HS-5 (cell line): ENCODE measurements at regions not wholly inside any gene's neighbourhood (a gene's known extent, or its start where the extent isn't known, plus 50 kb on each side); places are given as distances from the start of the nearest gene placed in this dataset.
"Not testable (repeated sequence)": the region's sequence is repeated elsewhere in the genome, so short reads cannot be mapped to it uniquely, and the experiment has no call there.

ENCODE experiments used
- DNase-seq: peaks from one replicate; pipeline ENCODE4 v3.0.0-alpha.2; 2012; ENCODE audit warnings: low read depth

DNA sequence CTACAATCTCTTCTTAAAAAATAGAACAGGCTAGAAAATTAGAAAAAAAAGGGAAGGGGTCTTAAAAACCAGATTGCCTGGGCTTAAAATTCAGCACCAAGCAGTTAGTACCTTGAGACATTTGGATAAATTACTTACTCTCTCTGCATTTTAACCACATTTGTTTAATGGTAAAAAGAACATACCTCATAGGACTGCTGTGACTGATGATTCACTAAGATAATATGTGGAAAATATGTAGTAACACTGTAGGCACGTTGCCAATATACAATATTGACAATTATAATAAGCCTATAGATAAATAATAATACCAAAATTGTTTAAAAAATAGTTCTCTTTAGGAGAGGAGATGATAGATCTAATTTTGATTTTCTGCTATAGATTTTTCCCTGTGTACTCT lies 750.4 kb downstream of the TENT5A start:
- DNase-seq = no peak

DNA sequence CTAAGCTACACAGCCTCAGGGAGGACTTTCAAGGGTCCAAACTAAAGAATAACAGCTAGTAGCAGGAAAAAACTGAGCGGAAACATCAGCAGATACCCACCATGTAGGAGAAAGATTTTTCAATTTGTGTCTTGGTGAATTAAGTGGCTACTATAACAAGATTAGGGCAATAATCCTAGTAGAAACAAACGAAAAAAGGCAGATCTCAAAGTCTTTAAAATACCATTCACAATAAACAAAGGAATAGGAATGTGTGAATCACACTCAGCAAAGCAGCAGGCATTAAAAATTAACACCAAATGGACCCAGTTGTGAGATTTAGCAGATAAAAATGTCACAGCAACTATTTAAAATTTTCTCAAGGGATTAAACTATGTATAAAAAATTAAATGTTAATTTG lies 761.2 kb downstream of the TENT5A start:
- no peak for DNase-seq

DNA sequence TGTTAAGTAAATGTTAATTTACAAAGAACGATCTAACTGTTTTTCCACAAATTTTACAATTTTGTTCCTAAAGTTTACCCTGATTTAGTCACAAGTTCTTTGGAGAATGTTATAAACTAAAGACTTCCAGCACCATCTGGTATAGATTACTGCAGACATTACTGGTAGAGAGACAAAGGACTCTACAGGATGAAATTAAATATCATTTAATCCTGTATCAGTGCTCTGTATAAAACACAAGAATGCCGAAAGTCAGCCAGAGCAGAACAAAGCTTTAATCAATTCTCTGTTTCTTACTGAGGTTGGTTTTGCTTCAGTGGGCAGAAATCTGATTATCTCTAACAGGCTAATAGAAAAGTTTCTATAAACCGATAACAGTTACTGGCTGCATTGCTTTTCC lies 763.6 kb downstream of the TENT5A start:
- no peak for DNase-seq

- no peak for DNase-seq
These were observed 764.2 kb downstream of the TENT5A start for GRCh38 chr6:80988286-80988685.

GRCh38 chr6:80981226-80981625 lies 771.3 kb downstream of the TENT5A start:
- DNase-seq = not testable (repeated sequence)

GRCh38 chr6:80976336-80976735 lies 776.1 kb downstream of the TENT5A start:
- DNase-seq = no peak

DNA sequence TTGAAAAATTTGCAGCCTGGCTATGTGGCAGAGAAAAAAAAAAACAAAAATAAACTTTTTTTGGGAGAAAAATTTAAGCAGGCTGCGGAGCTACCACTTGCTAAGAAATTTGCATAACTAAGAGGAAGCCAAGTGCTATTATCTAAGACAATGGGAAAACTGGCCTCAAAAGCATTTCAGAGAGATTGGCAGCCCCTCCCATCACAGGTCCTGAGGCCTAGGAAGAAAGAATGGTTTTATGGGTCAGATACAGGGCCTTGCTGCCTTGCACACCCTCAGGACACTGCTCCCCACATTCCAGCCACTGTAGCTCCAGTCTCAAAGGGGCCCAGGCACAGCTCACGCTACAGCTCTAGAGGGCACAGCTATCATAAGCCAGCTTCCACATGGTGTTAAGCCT lies 777.9 kb downstream of the TENT5A start:
- no peak for DNase-seq

DNA sequence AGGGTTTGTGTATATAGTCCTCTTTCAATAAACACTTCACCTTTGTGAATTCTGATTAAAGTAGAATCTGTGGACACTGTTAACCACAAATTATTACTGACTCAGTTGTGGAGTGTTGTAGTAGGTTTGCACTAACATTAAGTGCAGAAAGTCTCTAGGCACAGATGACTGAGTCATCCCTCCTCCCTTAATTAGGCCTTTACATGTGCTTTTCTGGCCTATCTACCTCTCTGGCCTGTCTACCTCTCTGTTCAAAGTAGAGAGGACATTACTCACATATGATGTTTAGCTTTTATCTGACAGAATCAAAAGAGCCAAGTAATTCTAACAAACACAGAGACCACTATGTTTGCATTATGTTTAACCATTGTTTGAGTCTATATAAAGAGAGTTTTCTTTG lies 783.0 kb downstream of the TENT5A start:
- no peak for DNase-seq

DNA sequence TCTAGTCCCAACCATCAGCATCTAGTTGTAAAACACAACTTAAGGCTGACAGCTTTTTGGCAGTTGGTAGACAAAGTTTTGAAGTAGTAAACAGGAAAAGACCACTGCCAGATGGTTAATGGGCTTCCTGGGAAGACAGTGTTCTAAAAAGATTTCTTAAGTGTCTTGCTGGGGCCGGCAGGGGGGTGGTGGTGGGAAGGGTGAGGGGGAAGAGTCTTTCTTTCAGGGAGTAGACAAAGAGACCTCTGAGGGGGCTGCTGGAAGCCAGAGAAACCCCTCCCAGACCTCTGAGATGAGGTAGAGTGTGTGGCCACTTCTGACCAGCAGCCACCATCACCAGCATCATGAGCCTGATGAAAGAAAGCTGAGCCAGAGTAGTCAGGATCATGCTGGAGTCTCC lies 784.9 kb downstream of the TENT5A start:
- no peak for DNase-seq

DNA sequence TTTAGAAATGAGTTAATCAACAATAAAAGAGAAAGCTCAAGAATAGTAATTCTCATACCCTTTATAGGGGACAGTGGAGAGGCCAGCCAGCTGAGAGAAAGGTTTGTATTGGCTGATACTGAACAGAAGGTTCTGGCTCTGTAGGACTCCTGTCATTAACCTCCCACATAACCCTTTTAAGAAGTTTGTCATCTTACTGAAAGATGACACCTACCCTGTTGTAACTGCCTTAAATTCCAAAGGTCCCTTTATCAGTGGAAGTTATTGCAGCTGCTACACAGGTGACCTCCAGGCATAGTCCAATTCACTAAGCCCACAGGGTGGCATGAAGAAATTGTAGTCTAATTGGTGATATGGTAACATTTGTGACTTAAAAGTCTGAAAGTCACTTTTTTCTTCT lies 790.1 kb downstream of the TENT5A start:
- DNase-seq = no peak

GRCh38 chr6:80961166-80961565 lies 791.3 kb downstream of the TENT5A start:
- no peak for DNase-seq

- DNase-seq = no peak
These were observed 793.4 kb downstream of the TENT5A start for GRCh38 chr6:80959034-80959433.

GRCh38 chr6:80956898-80957297 lies 795.6 kb downstream of the TENT5A start:
- DNase-seq = no peak

DNA sequence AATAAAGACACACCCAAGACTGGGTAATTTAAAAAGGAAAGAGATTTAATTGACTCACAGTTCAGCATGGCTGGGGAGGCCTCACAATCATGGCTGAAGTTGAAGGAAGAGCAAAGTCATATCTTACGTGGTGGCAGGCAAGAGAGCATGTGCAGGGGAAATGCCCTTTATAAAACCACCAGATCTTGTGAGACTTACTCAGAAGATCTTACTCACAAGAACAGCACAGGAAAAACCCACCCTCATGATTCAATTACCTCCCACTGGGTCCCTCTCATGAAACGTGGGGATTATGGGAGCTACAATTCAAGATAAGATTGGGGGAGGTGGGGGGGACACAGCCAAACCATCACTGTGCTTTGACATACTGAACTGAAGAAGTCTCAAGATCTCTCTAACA lies 800.0 kb downstream of the TENT5A start:
- DNase-seq = not testable (repeated sequence)

DNA sequence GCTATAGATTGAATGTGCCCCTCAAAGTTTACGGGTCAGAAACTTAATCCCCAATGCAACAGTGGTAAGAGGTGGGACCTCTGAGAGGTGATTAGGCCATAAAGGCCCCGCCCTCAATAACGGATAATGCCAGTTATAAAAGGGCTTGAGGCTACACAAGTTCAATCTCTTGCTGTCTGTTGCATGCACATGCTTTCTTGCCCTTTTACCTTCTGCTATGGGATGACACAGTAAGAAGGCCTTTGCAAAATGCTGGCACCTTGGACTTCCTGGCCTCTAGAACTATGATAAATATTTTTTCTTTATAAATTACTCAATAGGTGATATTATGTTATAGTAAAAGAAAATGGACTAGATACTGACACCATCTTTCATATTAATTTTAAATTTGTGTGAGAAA lies 806.1 kb downstream of the TENT5A start:
- DNase-seq = no peak

- no peak for DNase-seq
These were observed 809.6 kb downstream of the TENT5A start for GRCh38 chr6:80942911-80943310.

DNA sequence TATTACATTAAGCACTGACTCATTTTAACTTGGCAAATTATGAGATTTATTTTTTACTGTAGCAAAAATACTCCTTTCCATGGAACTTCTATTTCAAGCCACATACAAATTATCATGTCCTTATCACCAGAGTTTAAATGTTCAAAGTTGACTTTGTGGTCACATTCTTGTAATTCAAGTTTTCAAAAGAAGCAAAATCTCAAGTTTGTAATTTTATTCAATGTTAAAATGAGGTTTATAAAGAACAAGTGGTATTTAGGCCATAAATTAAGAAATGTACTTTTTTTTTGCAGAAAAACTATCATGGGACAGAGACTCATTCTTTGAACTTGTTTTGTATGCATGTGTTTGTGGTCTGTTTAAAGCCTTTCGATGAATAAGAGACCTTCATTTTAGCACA lies 811.5 kb downstream of the TENT5A start:
- DNase-seq = no peak

DNA sequence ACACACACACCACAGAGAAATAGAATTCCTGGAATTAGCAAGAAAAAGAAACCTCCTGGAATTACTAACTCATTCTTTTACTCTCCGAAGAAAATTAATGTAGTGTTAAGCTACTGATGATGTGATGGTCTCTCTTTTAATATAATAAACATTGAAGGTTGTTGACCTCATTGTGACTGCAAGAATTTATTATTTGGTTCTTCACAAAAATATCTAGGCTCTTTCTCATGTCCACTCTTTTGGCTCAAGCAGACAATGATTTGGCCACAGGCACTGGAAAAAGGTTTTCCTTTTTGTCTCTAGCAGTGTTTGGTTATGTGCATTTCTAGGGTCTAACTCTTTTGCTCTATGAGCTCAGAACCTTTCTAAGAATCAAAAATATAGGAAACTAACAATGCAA lies 811.9 kb downstream of the TENT5A start:
- DNase-seq = no peak

GRCh38 chr6:80939898-80940297 lies 812.6 kb downstream of the TENT5A start:
- DNase-seq = no peak

- no peak for DNase-seq
These were observed 813.0 kb downstream of the TENT5A start for GRCh38 chr6:80939480-80939879.

GRCh38 chr6:80938131-80938530 lies 814.4 kb downstream of the TENT5A start:
- no peak for DNase-seq

DNA sequence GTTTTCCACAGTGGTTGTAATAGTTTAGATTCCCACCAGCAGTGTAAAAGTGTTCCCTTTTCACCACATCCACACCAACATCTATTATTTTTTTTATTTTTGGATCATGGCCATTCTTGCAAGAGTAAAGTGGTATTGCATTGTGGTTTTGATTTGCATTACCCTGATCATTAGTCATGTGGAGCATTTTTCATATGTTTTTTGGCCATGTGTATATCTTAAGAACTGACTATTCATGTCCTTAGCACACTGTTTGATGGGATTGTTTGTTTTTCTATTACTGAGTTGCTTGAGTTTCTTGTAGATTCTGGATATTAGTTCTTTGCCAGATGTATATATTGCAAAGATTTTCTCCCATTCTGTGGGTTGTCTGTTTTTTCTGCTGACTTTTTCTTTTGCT lies 820.1 kb downstream of the TENT5A start:
- peak; percentile 11 for DNase-seq

- DNase-seq = no peak
These were observed 822.1 kb downstream of the TENT5A start for GRCh38 chr6:80930376-80930775.

DNA sequence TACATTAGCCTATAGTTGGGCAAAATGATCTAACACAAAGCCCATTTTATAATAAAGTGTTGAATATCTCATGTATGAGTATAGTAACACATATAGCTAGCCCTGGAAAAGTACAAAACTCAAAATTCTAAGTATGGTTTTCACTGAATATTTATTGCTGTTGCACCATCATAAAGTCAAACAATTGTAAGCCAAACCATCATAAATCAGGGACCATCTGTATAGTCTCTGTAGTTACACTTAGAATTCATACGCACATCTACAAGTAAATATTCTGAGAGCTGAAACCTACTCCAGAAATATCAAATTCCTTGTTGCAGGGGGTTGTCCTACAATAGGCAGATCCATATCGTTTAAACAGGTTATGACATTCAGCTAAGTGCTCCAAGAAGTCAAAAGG lies 817.3 kb downstream of the BCKDHB start:
- no peak for DNase-seq

- DNase-seq = no peak
These were observed 816.5 kb downstream of the BCKDHB start for GRCh38 chr6:80922916-80923455.
